ENCODE measurements at regions not wholly inside any gene's neighbourhood (a gene's known extent, or its start where the extent isn't known, plus 50 kb on each side); places are given as distances from the start of the nearest gene placed in this dataset.

DNA sequence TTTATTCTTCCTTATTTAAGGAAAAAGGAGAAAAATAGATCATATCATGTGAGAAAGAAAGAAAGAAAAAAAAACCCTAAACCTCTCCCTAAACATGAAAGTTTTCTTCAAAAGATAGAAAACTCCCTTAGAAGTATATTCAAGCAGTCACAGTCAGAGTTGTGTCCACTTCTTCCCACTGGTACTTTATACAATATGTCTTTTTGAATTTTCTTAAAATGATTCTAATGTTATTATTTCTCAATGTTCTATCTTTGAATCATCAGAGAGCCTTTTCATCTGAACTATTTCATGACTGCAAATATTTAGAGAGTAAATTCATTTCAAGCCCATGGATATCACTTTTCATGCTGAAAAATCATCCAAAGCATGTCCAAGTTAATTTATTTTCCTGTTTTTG, 205.2 kb upstream of the SPOPL start:
- TF ChIP-seq, protein P1, sequence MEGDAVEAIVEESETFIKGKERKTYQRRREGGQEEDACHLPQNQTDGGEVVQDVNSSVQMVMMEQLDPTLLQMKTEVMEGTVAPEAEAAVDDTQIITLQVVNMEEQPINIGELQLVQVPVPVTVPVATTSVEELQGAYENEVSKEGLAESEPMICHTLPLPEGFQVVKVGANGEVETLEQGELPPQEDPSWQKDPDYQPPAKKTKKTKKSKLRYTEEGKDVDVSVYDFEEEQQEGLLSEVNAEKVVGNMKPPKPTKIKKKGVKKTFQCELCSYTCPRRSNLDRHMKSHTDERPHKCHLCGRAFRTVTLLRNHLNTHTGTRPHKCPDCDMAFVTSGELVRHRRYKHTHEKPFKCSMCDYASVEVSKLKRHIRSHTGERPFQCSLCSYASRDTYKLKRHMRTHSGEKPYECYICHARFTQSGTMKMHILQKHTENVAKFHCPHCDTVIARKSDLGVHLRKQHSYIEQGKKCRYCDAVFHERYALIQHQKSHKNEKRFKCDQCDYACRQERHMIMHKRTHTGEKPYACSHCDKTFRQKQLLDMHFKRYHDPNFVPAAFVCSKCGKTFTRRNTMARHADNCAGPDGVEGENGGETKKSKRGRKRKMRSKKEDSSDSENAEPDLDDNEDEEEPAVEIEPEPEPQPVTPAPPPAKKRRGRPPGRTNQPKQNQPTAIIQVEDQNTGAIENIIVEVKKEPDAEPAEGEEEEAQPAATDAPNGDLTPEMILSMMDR (IDR thresholded peaks at IDR 0.05) = no peak
- TF ChIP-seq EP300 (IDR thresholded peaks at IDR 0.05) (no peak), POLR2A (IDR thresholded peaks at IDR 0.05) (no peak)
